AG04449 (cell line): ENCODE measurements at regions not wholly inside any gene's neighbourhood (a gene's known extent, or its start where the extent isn't known, plus 50 kb on each side); places are given as distances from the start of the nearest gene placed in this dataset.

Experiments used
- CTCF ChIA-PET: fragments of 350-600 bp; formaldehyde crosslinking; extraction: SDS; loops from one replicate; lab custom pipeline; 2021; ENCODE audit warnings: antibody characterized with exemption; lab: Yijun Ruan, JAX
- POLR2A ChIA-PET: fragments of 400-600, 350-600 bp; formaldehyde crosslinking; extraction: SDS; loops from one replicate; lab custom pipeline; 2020; ENCODE audit warnings: antibody characterized with exemption, inconsistent platforms; lab: Yijun Ruan, JAX
- DNase-seq: peaks from one replicate; pipeline ENCODE4 v3.0.0-alpha.2; 2010; ENCODE audit warnings: low read depth, low spot score
- H3K4me3 ChIP-seq: 2 replicates; pipeline ENCODE4 v1.5.1; 2011; ENCODE audit warnings: low read depth, mild to moderate bottlenecking, control low read depth, low read length
- TF ChIP-seq, protein P1 (sequence below): IDR thresholded peaks from one replicate; pipeline ENCODE4 v1.5.1; 2011; ENCODE audit warnings: mild to moderate bottlenecking, moderate library complexity, low read length, control low read depth, inconsistent platforms; ENCODE audit not compliant: insufficient read depth; ENCODE audit errors: missing control alignments

DNA sequence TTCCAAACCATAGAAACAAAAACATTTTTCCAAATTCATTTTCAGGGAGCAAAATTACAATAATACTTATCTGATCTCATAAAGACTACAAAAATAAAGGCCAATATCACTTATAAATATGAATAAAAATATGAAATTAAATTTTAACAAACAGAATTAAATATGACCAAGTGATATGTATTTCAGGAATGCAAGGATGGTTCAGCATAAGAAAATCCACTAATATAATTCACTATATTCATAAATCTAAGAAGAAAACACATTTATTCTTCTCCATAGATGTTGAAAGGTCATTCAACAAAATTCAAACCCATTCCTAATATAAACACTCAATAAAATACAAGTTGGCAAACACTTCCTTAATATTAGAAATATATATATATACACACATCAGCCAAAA lies 115.2 kb upstream of the TMEM168 start:
- POLR2A ChIA-PET = no interaction called here
- no peak overlapping the region for H3K4me3 ChIP-seq
- DNase-seq = no peak
- CTCF ChIA-PET = no interaction called here
- TF ChIP-seq, protein P1, sequence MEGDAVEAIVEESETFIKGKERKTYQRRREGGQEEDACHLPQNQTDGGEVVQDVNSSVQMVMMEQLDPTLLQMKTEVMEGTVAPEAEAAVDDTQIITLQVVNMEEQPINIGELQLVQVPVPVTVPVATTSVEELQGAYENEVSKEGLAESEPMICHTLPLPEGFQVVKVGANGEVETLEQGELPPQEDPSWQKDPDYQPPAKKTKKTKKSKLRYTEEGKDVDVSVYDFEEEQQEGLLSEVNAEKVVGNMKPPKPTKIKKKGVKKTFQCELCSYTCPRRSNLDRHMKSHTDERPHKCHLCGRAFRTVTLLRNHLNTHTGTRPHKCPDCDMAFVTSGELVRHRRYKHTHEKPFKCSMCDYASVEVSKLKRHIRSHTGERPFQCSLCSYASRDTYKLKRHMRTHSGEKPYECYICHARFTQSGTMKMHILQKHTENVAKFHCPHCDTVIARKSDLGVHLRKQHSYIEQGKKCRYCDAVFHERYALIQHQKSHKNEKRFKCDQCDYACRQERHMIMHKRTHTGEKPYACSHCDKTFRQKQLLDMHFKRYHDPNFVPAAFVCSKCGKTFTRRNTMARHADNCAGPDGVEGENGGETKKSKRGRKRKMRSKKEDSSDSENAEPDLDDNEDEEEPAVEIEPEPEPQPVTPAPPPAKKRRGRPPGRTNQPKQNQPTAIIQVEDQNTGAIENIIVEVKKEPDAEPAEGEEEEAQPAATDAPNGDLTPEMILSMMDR = no peak

DNA sequence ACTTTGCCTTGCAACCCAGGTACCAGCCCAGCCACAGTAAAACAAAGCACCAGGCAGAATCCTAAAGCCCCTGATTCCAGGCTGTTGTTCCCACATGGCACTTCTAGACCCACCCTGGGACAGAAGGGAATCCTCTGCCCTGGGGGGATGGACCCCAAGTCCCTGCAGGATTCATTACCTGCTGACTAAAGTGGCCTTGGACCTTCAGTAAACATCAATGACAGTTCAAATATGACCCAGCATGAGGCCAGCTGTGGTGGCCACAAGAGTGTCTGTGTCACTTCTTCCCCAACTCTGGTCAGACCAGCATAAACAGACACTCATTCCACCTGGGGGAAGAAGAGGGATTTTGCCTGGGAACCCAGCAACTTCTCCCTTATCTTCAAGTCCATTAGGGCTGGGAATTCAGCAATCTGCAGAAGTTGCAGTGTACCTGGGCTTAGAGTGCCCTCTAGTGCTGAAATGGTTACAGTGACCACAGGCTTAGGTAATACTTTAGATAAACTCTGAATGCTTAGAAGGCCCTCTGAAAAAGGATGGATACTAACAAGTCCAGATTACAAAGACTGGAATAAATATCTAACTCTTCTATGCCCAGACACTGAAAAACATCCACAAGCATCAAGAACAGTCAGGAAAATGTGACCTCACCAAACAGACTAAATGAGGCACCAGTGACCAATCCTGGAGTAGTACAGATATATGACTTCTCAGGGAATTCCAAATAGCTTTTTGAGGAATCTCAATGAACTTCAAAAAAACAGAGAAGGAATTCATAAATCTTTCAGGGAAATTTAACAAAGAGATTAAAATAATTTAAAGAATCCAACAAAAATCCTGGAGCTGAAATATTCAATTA lies 108.5 kb upstream of the TMEM168 start:
- no peak overlapping the region for H3K4me3 ChIP-seq
- POLR2A ChIA-PET = no interaction called here
- DNase-seq = peak; percentile 14
- CTCF ChIA-PET = interaction anchor here (0.7 to 2.5 kb wide), 21 partner anchors 8 to 1146 kb away, joined by 3 to 22 read pairs (median 4); no protein-coding TSS in a partner anchor
- TF ChIP-seq, protein P1 = peak; percentile 84

DNA sequence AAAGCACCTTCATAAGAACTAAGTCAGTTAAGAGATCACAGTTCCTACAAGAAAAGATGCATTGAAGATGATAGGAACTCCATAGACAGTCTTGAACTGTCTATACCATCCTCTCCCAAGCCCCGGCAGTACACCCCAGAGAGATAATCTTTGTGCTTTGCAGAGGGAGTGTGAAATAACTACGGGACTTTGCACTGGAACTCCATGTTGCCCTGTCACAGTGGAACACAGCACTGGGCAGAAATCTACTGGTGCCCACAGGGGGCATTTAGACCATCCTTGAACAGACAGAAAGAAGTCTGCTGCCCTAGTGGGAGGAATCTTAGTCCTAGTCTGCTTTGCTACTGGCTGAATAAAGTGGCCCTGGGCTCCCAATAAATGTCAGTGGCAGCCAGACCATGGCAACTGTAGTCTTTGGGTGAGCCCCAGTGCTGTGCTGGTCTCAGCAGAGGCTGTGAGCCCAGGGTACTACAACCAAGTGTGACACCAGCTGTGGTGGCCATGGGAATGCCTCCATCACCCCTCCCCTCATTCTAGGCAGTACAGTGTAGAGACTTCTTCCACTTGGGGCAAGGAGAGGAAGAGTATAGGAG lies 107.7 kb upstream of the TMEM168 start:
- CTCF ChIA-PET = interaction anchor here (0.8 kb wide), 1 partner anchor 29 kb away, joined by 3 read pairs; no protein-coding TSS in a partner anchor

DNA sequence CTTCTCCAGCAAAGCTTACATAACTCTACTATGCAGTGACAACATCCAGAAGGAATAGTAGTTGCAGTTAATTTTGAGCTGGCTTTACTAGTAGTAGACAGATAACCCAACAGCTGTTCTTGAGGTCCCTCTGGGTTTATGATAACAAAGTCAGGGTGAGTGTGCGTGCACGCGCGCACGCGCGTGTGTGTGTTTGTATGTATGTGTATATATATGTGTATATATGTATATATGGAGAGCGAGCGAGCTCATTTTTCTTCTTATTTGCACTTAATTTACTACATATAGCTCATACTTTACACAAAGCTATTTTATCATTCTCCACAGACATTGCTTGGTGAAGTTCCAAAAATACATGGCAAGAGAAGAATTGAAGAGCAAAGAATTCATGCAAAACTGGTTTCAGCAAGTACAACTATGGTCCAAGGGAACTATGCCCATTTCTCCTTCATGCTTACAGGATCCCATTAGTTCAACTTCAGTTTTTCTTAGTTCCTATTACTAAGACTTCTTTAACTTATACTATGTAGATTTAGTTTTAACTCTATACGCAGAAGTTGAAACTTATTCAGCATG lies 105.9 kb upstream of the TMEM168 start:
- TF ChIP-seq, protein P1 = no peak
- POLR2A ChIA-PET = no interaction called here
- H3K4me3 ChIP-seq = no peak overlapping the region
- no peak for DNase-seq
- CTCF ChIA-PET = interaction anchor here (1.0 to 1.8 kb wide), 4 partner anchors 26 to 400 kb away, joined by 3 to 4 read pairs (median 3); no protein-coding TSS in a partner anchor

More for the DNA sequence above, 107.7 kb upstream of the TMEM168 start:
- no peak overlapping the region for H3K4me3 ChIP-seq
- DNase-seq = no peak
- POLR2A ChIA-PET = no interaction called here
- TF ChIP-seq, protein P1 = no peak

DNA sequence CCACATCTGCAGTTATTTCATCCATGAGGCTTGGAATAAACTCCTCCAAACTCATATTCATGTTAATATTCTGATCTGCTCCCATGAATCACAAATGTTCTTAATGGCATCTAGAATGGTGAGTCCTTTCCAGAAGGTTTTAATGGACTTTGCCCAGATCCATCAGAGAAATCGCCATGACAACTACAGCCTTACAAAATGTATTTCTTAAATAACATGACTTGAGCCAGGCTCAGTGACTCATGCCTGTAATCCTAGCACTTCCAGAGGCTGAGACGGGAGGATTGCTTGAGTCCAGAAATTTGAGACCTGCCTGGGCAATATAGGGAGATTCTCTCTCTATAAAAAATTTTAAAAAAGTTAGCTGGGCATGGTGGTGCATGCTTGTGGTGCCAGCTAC lies 102.1 kb upstream of the TMEM168 start:
- ChIA-PET CTCF (no interaction called here), POLR2A (no interaction called here)
- TF ChIP-seq, protein P1 = no peak
- DNase-seq = no peak
- no peak overlapping the region for H3K4me3 ChIP-seq

DNA sequence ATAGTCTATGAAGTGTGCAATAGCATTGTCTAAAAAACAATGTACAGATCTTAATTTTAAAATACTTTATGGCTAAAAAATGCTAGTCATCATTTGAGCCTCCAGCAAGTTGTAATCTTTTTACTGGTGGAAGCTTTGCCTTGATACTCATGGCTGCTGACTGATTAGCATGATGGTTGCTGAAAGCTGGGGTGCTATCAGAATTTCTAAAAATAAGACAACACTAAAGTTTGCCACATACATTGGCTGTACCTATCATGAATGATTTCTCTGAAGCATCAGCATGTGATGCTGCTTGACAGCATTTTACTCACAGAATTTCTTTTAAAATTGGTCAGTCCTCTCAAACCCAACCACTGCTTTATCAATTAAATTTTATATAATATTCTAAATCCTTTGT lies 101.5 kb upstream of the TMEM168 start:
- TF ChIP-seq, protein P1 = no peak
- no peak for DNase-seq
- CTCF ChIA-PET = no interaction called here
- H3K4me3 ChIP-seq = no peak overlapping the region
- POLR2A ChIA-PET = no interaction called here
